ENCODE measurements at regions not wholly inside any gene's neighbourhood (a gene's known extent, or its start where the extent isn't known, plus 50 kb on each side); places are given as distances from the start of the nearest gene placed in this dataset.
"Not testable (repeated sequence)": the region's sequence is repeated elsewhere in the genome, so short reads cannot be mapped to it uniquely, and the experiment has no call there.

DNA sequence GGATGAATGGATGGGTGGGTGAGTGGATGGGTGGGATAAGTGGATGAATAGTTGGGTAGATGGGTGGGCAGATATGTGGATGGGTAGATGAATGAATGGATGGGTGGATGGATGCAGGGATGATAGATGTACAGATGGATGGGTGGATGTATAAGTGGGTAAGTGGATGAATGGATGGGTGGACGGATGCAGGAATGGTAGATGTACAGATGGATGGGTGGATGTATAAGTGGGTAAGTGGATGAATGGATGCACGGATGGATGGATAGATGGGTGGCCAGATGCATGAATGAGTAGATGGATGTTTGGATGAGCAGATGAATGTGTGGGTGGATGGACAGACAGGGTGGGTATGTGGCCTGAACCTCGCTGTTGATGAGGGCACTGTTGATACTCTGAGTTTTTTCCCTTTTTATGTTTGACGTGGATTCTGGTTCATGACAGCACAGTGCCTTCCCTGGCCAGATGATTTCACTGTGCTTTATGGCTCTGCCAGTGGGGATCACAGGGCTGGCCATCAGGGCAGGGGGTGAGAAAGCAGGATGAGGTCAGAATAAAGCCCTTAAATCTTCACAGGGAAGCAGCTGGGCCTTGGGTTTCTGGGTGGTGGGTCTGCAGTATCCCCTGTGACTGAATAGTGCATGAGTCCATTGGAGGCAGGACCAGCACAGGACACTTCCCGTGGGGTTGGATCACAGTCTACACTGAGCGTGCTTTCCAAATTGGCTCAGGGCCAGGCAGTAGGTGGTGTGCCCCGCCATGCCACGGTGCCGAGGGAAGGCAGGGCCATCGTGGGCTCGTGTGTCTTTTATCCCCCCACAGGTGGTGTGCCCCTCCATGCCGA lies 213.2 kb downstream of the BANP start:
- not testable (repeated sequence) for TF ChIP-seq EZH2phosphoT487 (IDR thresholded peaks at IDR 0.05; ENCODE audit: insufficient read depth, low read depth); EZH2 (IDR thresholded peaks at IDR 0.05; ENCODE audit: insufficient read depth, poor library complexity, severe bottlenecking)

Data from GM23248 (cell line).